Bronchial epithelial cell (primary cell): ENCODE measurements at regions not wholly inside any gene's neighbourhood (a gene's known extent, or its start where the extent isn't known, plus 50 kb on each side); places are given as distances from the start of the nearest gene placed in this dataset.
"Not testable (repeated sequence)": the region's sequence is repeated elsewhere in the genome, so short reads cannot be mapped to it uniquely, and the experiment has no call there.

ENCODE experiments used
- DNase-seq: peaks from one replicate; pipeline ENCODE4 v3.0.0-alpha.2; 2010; ENCODE audit warnings: low read depth
- FAIRE-seq: peaks from 2 replicates; lab custom pipeline; 2011; peaks lifted over from hg19 to GRCh38; lab: Jason Lieb, UNC
- H3K27me3 ChIP-seq: 2 replicates; pipeline ENCODE4 v1.5.1; 2011; ENCODE audit warnings: low read length; ENCODE audit not compliant: control insufficient read depth, insufficient read depth
- H3K36me3 ChIP-seq: 2 replicates; pipeline ENCODE4 v1.5.1; 2011; ENCODE audit warnings: low read length; ENCODE audit not compliant: control insufficient read depth, insufficient read depth
- H3K4me3 ChIP-seq: 2 replicates; pipeline ENCODE4 v1.5.1; 2011; ENCODE audit warnings: mild to moderate bottlenecking, low read depth, low read length, control low read depth
- CTCF ChIP-seq: IDR thresholded peaks from 2 replicates; pipeline ENCODE4 v1.5.1; 2011; ENCODE audit warnings: mild to moderate bottlenecking, moderate library complexity, low read length, control low read depth, inconsistent platforms; ENCODE audit not compliant: insufficient read depth, severe bottlenecking

GRCh38 chr12:43198608-43199007 lies 353.4 kb downstream of the ADAMTS20 start:
- no peak for DNase-seq
- no peak for FAIRE-seq
- Histone ChIP-seq H3K4me3 (no peak overlapping the region), H3K27me3 (no peaks in the 10 kb centered on the region), H3K36me3 (no peaks in the 10 kb centered on the region)
- no peak for TF ChIP-seq CTCF

- H3K4me3 ChIP-seq: no peak overlapping the region
- DNase-seq: no peak
- no peaks in the 10 kb centered on the region for H3K27me3 ChIP-seq
- no peak for TF ChIP-seq CTCF
- FAIRE-seq: no peak
- H3K36me3 ChIP-seq: no peaks in the 10 kb centered on the region
These were observed 355.6 kb downstream of the ADAMTS20 start for GRCh38 chr12:43196268-43196907.

- DNase-seq, FAIRE-seq, H3K36me3 ChIP-seq, H3K27me3 ChIP-seq, H3K4me3 ChIP-seq: not testable (repeated sequence)
These were observed 358.9 kb downstream of the ADAMTS20 start for GRCh38 chr12:43193096-43193495.

- H3K36me3 ChIP-seq, FAIRE-seq, DNase-seq, H3K4me3 ChIP-seq, H3K27me3 ChIP-seq: not testable (repeated sequence)
These were observed 359.6 kb downstream of the ADAMTS20 start for GRCh38 chr12:43192442-43192841.

- H3K36me3 ChIP-seq: no peaks in the 10 kb centered on the region
- H3K27me3 ChIP-seq: no peaks in the 10 kb centered on the region
- FAIRE-seq: no peak
- no peak overlapping the region for H3K4me3 ChIP-seq
- DNase-seq: no peak
- no peak for TF ChIP-seq CTCF
These were observed 371.8 kb downstream of the ADAMTS20 start for GRCh38 chr12:43180242-43180641.

GRCh38 chr12:43179486-43179885 lies 372.5 kb downstream of the ADAMTS20 start:
- FAIRE-seq (no peak), DNase-seq (no peak)
- Histone ChIP-seq H3K36me3 (no peaks in the 10 kb centered on the region), H3K4me3 (no peak overlapping the region), H3K27me3 (no peaks in the 10 kb centered on the region)
- no peak for TF ChIP-seq CTCF

GRCh38 chr12:43177276-43177675 lies 374.7 kb downstream of the ADAMTS20 start:
- H3K36me3 ChIP-seq: no peaks in the 10 kb centered on the region
- DNase-seq (no peak), FAIRE-seq (no peak)
- H3K4me3 ChIP-seq: no peak overlapping the region
- H3K27me3 ChIP-seq: no peaks in the 10 kb centered on the region
- TF ChIP-seq CTCF: no peak
